ENCODE measurements at regions not wholly inside any gene's neighbourhood (a gene's known extent, or its start where the extent isn't known, plus 50 kb on each side); places are given as distances from the start of the nearest gene placed in this dataset.

- no peak for DNase-seq (ENCODE audit: low read depth in 2 of 2)
These were observed 375.1 kb downstream of the TMEM167A start for GRCh38 chr5:82702046-82702445.

DNA sequence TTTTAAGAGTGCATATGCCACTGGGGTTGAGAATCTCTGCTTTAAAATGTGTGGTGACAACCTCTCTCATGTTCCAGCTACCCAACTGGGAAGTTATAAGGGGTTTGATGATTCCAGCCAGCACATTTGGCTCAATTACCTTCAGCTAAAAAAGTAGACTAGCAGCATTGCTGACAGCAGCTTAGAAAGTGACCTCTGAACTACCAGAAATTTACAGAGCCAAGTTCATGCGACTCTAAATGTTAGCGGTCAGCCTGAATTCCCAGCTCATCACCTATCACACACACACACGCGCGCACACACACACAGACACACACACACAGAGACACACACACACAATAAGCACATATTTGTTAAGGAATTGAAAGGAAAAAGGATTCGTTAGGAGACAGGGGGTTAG is 377.5 kb downstream of the TMEM167A start:
- no peak for DNase-seq (ENCODE audit: low read depth in 2 of 2)

DNA sequence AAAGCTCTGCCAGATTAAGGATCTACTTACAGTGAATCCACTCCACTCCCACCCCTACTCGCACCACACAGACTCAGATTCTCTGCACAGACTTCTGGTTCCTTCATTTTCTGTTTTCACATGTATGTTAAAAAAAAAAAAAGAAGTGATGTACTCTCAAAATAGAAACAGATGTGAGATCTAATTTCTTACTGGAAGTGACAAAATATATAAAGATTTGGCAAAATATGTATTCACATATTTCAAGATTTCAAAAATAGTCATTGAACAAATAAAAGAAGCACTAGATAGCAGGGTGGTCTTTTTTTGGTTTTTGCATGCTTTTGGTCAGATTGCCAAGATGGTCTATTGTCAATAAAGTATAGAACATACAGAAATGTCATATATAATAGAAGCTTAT is 379.2 kb downstream of the TMEM167A start:
- no peak for DNase-seq (ENCODE audit: low read depth in 2 of 2)

DNA sequence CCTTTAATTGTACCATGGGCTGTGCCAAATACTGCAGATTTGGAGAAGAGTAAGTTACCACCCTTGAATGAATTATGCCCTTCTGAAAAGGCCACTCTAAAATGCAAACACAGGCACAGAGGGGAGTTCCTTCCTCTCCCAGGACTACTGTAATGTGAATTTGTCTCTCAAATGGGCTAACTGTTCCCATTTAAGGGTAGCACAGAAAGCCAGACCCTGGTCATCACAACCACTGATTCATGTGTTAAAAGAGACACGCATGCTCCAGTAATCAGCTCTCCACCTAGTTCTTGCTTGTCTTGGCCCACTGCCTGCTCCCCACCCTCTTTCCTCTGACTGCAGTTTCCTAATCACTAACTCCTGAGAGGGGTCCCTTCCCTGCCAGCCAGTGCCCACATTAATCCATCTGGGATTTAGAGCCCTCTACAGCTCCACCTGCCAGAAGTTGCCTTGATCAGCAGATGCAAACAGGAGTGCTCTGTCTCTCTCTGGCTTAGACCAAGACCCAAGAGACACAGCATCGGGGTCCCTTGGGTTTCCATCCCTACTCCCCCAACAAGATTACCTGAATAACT is 382.4 kb downstream of the TMEM167A start:
- no peak for DNase-seq (ENCODE audit: low read depth in 2 of 2)

DNA sequence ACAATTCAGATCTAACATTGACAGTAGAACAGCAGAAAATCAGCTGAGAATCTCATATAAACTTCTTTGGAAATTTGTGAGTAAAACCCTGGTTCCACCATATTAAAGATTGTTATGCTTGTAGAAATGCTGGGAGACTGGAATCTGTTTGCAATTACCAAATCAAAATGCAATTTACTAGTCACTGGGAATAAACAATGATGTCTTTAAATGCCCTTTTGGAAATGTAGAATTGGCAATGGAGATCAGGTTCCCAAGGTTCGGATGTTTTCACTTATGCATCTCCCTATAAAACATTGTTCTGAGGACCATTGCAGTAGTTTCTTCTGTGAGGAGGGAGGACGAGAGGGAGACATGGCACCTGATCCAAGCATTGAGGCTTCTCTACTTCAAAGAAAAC is 384.4 kb downstream of the TMEM167A start:
- no peak for DNase-seq (ENCODE audit: low read depth in 2 of 2)

- DNase-seq (ENCODE audit: low read depth in 2 of 2), result no peak
These were observed 392.5 kb downstream of the TMEM167A start for GRCh38 chr5:82684659-82685058.

DNA sequence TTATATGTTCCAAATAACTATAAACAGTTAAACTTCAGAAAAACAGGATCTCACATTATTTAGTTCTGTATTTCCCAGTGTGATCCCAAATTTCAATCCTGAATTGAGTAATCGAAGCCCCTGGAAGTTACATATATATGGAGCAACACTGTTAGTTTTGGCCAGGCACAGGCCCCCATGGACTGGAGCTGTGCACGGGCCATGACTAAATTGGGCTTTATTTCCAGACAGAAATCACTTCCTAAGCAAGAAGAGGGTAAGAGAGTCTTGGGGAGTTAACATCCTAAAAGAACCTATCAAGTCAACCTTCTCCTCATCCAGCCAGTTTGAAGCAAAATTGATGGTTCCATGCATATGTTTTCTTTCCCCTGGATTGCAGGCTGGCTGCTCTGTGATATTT is 393.0 kb downstream of the TMEM167A start:
- no peak for DNase-seq (ENCODE audit: low read depth in 2 of 2)

DNA sequence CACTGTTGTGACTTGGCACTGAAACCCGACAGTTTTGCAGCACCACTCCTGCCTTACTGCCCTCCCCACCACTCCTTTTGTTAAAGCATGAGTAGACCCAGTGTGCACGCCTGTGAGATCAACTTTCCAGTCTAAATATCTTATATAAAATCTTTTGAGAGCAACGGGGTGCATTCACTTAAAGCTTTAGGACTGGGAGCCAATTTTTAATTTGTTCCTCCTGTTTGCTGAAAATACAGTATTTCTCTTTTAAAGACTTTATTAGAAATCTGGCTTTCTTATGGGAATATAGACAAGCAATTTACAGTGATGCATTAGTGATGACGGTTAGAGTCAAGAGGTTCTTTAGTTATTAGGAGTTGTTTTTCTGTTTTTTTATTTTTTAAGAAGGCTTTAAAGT is 397.5 kb downstream of the TMEM167A start:
- no peak for DNase-seq (ENCODE audit: low read depth in 2 of 2)

- DNase-seq (ENCODE audit: low read depth in 2 of 2), result no peak
These were observed 398.5 kb upstream of the RPS23 start for GRCh38 chr5:82676661-82677060.

DNA sequence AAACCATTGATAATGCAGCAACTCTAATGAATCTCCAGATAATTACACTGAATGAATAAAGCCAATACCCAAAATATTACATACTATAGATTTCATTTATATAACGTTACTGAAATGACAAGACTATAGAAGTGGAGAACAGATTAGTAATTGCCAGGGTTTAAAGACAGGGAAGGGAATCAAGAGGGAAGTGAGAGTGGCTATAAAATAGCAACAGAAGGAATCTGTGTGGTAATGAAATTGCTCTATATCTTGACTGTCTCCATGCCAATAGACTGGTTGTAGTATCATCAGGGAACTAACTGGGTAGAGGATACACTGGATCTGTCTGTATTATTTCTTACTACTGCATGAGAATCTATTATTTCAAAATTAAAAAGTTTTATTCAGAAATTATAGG is 396.5 kb upstream of the RPS23 start:
- DNase-seq (ENCODE audit: low read depth in 2 of 2), result no peak

- no peak for DNase-seq (ENCODE audit: low read depth in 2 of 2)
These were observed 395.1 kb upstream of the RPS23 start for GRCh38 chr5:82673057-82673809.

GRCh38 chr5:82670692-82671091 is 392.5 kb upstream of the RPS23 start:
- no peak for DNase-seq (ENCODE audit: low read depth in 2 of 2)

GRCh38 chr5:82669720-82670119 is 391.6 kb upstream of the RPS23 start:
- DNase-seq (ENCODE audit: low read depth in 2 of 2), result no peak

- no peak for DNase-seq (ENCODE audit: low read depth in 2 of 2)
These were observed 388.2 kb upstream of the RPS23 start for GRCh38 chr5:82666312-82666711.

DNA sequence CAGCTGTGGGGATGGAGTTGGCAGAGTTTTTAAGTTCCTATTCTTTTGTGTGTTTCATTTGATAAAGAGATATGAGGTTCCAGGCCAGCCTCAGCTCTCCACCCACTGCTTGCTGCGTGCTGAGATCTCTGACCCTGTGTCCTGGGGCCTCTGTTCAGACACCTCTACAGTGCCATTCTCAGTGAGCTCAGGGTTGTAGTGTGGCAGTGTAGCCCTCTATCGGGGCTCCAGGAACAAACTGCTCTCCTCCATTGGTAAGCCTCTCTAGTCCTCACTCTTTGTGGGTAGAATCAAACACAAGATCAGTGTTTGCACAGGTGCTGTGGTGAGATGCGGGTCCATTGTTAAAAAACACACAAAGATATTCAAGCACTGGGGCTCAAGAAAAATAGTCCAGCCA is 386.6 kb upstream of the RPS23 start:
- DNase-seq (ENCODE audit: low read depth in 2 of 2), result no peak

GRCh38 chr5:82663225-82663624 is 385.1 kb upstream of the RPS23 start:
- DNase-seq (ENCODE audit: low read depth in 2 of 2), result no peak

- no peak for DNase-seq (ENCODE audit: low read depth in 2 of 2)
These were observed 384.2 kb upstream of the RPS23 start for GRCh38 chr5:82662340-82662739.

DNA sequence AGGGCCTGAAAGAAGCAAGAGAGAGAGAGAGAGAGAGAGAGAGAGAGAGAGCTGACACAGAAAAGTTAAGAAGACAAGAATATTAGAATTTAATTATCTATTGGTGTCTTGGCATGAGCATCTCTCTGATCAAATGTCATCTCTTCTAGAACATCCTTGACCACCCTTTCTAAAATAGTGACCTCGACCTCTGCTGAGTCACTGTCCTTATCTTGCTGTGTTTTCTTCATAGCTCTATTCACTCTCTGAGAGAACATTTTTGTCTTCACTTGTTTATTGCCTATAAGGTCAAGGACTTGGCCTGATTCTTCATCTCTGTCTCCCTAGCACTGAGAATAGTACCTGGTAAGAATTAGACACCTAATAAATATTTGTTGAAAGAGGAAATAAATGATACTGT is 383.8 kb upstream of the RPS23 start:
- no peak for DNase-seq (ENCODE audit: low read depth in 2 of 2)

- DNase-seq (ENCODE audit: low read depth in 2 of 2), result no peak
These were observed 383.3 kb upstream of the RPS23 start for GRCh38 chr5:82661462-82661861.

- no peak for DNase-seq (ENCODE audit: low read depth in 2 of 2)
These were observed 381.0 kb upstream of the RPS23 start for GRCh38 chr5:82659115-82659514.

GRCh38 chr5:82657033-82657699 is 379.0 kb upstream of the RPS23 start:
- DNase-seq (ENCODE audit: low read depth in 2 of 2), result no peak

DNA sequence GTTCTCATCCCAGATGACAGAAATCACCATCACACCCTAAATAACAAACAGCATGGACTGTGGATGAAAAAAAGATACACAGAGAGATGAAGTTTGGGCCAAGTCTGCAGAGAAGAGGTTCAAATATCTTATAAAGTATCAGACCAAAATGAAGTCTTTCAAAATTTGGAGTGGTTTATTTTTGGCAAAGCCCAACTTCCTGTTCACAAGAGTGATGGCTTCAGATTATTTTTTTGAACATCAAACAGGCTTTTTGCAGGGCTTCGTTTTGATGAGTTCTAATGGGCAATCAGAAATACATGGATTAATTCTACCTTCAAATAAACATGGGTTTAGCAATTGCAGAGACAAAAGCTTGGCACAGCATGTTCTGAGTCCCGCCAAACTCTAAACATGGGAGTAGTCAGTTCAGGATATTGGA is 378.2 kb upstream of the RPS23 start:
- no peak for DNase-seq (ENCODE audit: low read depth in 2 of 2)

- DNase-seq (ENCODE audit: low read depth in 2 of 2), result no peak
These were observed 376.9 kb upstream of the RPS23 start for GRCh38 chr5:82655078-82655477.
